GM21717 (cell line): ENCODE measurements at regions not wholly inside any gene's neighbourhood (a gene's known extent, or its start where the extent isn't known, plus 50 kb on each side); places are given as distances from the start of the nearest gene placed in this dataset.

Experiments
- ATAC-seq: cut with Tn5 transposase; IDR thresholded peaks from one replicate; pipeline ENCODE4 v1.9.1; 2021; ENCODE audit warnings: mild to moderate bottlenecking, moderate library complexity; ENCODE audit not compliant: unreplicated experiment

GRCh38 chr22:48179571-48180546 lies 1417.4 kb downstream of the TBC1D22A start:
- ATAC-seq: no peak

GRCh38 chr22:48178536-48178935 lies 1416.1 kb downstream of the TBC1D22A start:
- ATAC-seq: no peak

DNA sequence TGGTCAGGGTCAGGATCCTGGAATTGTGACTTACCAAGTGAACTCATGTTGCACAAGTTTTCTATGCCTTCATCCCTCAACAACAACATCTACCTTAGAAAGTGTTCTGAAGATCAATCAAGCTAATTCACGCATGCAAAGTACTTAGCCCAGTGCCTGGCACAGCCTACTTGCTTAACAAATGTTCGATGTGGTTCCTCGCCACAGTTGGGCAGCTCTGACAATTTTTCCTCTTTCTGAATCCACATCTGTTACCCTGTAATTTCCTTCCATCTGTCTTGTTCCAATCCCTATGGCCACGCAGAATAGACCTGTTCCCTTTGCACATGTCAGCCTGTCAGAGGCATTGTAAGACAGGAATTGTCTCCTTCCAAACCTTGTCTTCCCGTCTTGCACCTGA lies 1415.2 kb downstream of the TBC1D22A start:
- no peak for ATAC-seq

DNA sequence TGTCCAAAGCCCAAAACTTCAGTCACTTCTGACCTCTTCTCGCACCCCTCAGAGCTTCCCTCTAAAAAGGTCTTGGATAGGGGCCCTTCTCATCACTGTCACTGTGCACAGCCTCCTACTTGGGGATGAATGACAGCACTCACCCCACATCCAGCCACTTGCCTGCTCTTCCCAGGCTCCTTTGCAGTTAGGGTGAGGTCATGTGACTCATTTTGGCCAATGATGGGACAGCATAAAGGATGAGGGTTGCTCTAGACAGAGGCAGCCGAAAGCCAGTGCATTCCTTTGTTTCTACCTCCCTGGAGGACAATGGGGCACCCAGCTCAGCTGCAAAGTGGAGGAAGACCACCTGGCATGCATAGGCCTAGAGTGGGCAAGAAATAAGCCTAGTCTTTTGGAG lies 1413.3 kb downstream of the TBC1D22A start:
- no peak for ATAC-seq

DNA sequence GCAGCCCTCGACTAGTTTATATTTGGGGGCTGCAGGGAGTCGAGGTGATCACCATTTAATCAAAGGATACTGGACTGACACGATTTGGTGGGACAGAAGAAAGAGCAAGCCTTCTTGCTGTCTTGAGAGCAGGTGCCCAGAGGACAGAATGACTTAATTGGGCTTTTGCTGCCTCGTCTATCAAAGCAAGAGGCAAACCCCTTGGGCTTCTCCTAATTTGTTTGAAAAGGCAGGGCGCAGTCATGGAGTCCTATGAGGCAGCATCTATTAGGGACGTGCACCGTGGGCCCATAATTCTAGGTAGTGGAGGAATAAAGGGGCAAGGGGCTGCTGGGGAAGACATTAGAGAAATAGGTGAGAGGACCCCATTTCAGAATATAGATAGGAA lies 1411.3 kb downstream of the TBC1D22A start:
- no peak for ATAC-seq

- no peak for ATAC-seq
Observed at GRCh38 chr22:48173061-48173772, 1410.8 kb downstream of the TBC1D22A start.

DNA sequence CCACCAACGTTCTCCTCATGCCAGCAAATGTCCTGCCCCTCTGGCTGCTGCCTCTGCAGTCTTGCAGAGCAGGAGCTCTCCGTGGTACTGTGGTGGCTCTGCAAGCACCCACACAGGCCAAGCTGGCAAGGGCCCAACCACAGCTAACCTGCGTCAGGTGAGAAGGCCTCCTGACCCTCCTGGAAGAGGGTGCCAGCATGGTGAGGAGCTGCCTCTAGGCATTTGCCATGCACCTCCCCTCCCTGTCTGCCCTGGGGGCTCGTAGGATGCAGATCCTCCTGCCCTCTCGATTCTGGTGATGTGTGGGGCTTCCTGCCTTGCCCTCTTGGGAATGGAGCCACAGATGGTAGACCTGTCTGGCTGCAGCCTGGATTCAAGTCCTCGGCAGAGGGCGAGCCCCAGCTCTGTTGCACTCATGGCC lies 1408.8 kb downstream of the TBC1D22A start:
- no peak for ATAC-seq

DNA sequence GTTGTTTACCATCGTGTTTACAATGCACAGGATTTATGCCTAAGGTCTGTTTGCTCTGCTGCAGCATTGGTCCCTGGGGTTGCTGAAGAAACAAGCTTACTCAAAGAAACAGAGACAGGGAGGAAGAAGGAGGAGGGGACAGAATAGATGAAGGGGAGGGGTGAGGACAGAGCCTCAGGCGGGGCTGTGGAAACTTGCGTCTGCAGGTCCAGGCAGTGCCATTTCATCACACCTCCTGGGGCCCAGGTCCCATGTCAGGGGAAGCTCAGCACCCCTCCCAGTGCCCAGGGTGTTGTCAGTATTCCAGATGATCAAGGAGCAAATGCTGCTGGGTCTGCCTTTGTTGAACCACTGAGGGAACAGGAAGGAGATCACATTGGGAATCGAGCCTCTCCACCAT lies 1406.8 kb downstream of the TBC1D22A start:
- no peak for ATAC-seq

GRCh38 chr22:48167238-48167637 lies 1404.8 kb downstream of the TBC1D22A start:
- no peak for ATAC-seq

GRCh38 chr22:48161298-48161697 lies 1398.8 kb downstream of the TBC1D22A start:
- no peak for ATAC-seq

DNA sequence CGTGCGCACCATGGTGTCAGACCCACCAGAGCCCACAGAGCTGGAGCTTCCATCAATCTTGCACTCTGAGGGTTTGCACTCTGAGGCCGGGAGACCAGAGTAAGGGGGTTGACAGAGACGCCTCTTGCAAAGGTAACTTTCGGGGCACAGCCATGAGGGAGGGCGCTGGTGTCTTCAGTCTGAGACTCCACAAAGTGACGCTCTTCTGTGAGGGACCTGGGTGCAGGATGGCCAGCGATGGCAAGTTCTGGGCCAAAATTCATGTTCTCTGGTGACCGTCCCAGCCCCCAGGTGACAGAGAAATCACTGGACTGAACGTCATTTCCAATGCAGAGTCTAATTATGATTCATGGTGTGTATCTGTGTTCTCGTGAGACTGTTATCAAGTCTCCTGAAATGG lies 1395.2 kb downstream of the TBC1D22A start:
- ATAC-seq: no peak

DNA sequence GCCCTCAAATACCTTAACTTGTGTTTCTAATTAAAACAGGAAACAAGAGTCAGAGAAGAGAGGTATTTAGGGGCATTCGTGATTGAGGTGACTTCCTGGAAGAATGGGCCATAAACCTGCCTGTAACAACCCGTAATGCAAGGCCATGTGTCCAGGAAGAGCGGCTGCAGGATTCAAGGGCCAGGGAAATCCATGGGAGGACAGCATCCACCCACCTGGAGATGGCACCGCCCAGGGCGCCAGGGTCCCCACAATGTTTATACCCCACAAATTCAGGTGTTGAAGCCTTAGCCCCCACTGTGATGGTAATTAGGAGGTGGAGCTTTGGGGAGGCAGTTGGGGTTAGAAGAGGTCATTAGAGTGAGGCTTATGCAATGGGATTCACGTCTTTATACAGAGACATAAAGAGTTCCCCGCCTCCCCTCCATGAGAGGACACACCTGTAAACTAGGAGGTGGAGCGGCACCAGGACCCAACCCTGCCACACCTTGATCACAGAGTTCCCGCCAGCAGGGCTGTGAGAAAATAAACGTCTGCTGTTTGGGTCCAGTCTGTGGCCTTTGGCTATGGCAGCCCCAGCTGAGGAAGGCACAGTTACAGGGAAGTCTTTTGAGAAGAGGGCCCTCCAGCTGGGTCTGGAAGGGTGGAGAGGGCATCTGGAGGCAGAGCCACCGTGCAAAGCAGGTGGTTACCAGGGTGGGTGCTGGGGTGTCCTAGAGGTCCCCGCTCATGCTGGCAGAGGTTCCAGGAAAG lies 1394.3 kb downstream of the TBC1D22A start:
- ATAC-seq: no peak

GRCh38 chr22:48155446-48155845 lies 1393.0 kb downstream of the TBC1D22A start:
- no peak for ATAC-seq

DNA sequence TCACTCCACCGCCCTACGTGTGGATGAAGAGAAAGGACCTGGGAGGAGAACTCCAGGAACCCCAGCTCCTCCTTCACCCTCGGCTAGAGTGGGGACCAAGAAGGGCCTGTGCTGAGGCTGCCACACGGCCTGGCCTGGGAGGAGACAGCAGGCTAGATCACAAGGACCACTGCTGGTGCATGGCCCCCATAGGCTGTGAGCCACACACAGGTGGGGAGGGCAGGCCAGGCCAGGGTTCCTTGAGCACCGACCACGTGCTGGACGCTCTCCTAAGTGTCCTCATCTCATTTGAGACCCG lies 1392.4 kb downstream of the TBC1D22A start:
- ATAC-seq: no peak

- no peak for ATAC-seq
Observed at GRCh38 chr22:48154169-48154942, 1391.9 kb downstream of the TBC1D22A start.

DNA sequence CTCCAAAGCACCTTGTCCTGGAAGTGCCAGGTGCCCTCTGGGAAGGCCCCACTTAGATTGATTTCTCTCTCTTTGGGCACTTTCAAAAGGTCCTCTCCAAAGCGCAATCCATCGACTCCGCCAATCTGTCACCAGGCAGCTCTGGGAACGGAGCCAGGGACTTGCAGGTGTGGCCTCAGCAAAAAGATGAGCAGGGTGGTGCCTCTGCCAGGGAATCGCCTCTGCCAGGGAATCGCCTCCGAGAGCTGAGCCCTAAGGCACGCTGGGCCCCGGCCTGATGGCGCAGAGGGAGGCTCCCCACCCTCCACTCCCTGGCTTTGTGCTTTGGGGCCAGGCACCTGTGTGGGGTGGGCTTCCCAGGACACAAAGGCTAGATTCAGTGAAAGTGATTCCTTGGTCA lies 1391.3 kb downstream of the TBC1D22A start:
- ATAC-seq: no peak

GRCh38 chr22:48152916-48153315 lies 1390.5 kb downstream of the TBC1D22A start:
- ATAC-seq: no peak

DNA sequence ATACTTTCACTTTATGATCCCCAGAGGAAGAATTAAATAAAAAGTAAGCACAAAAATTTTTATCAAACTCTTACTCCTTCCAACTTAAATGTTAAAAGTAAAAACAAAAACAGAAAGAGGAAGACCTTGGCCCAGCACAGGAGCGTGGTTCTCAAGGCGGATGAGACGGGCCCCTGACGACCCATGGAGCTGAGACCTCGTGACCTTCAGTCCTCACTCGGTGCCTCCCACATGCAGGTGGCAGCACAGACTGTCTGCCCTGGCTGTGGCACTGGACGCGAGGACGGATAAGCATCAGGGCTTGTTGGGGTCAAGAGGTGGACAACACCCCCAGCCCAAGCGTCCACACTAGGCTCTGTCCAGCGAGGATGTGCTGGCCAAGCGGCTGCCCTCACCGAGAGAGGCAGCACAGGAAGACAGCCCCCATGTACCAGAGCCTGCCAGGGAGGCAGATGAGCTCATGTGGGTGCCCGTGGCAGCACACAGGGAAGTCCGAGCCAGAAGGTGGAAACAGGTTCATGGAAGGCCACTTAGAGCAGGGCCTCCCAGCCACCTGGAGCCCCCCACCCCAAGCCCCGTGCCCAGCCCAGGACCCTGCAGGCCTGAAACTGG lies 1389.8 kb downstream of the TBC1D22A start:
- ATAC-seq: no peak

GRCh38 chr22:48151641-48152040 lies 1389.2 kb downstream of the TBC1D22A start:
- ATAC-seq: no peak

DNA sequence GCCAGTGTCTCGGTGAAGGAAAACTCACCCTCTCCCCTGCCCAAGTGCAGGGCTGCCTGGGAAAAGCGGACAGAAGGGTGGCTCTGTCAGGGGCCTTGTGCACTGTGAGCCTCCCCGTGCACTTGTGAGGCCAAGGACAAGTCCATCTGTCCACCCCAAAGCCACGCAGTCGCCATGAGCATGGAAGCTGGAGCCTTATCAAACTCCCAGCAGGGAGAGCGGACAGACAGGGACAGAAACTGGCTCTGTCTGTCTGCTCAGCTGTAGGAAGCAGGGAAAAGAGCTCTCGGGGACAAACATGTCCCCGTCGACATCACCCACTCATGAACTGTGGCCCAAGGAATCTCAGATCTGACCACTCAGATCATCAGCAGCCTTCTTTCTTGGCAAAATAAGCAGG lies 1385.4 kb downstream of the TBC1D22A start:
- ATAC-seq: no peak
